ENCODE measurements at regions not wholly inside any gene's neighbourhood (a gene's known extent, or its start where the extent isn't known, plus 50 kb on each side); places are given as distances from the start of the nearest gene placed in this dataset.

GRCh38 chr14:101191721-101192660 lies 288.5 kb upstream of the RTL1 start:
- H3K27ac ChIP-seq: no peak overlapping the region
- TF ChIP-seq ZFX (IDR thresholded peaks at IDR 0.05; ENCODE audit: borderline replicate concordance): no peak

GRCh38 chr14:101192661-101193000 lies 289.1 kb upstream of the RTL1 start:
- TF ChIP-seq ZFX (IDR thresholded peaks at IDR 0.05; ENCODE audit: borderline replicate concordance): no peak
- TF ChIP-seq, protein P1, sequence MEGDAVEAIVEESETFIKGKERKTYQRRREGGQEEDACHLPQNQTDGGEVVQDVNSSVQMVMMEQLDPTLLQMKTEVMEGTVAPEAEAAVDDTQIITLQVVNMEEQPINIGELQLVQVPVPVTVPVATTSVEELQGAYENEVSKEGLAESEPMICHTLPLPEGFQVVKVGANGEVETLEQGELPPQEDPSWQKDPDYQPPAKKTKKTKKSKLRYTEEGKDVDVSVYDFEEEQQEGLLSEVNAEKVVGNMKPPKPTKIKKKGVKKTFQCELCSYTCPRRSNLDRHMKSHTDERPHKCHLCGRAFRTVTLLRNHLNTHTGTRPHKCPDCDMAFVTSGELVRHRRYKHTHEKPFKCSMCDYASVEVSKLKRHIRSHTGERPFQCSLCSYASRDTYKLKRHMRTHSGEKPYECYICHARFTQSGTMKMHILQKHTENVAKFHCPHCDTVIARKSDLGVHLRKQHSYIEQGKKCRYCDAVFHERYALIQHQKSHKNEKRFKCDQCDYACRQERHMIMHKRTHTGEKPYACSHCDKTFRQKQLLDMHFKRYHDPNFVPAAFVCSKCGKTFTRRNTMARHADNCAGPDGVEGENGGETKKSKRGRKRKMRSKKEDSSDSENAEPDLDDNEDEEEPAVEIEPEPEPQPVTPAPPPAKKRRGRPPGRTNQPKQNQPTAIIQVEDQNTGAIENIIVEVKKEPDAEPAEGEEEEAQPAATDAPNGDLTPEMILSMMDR (IDR thresholded peaks at IDR 0.05): no peak
- H3K27ac ChIP-seq: no peak overlapping the region

DNA sequence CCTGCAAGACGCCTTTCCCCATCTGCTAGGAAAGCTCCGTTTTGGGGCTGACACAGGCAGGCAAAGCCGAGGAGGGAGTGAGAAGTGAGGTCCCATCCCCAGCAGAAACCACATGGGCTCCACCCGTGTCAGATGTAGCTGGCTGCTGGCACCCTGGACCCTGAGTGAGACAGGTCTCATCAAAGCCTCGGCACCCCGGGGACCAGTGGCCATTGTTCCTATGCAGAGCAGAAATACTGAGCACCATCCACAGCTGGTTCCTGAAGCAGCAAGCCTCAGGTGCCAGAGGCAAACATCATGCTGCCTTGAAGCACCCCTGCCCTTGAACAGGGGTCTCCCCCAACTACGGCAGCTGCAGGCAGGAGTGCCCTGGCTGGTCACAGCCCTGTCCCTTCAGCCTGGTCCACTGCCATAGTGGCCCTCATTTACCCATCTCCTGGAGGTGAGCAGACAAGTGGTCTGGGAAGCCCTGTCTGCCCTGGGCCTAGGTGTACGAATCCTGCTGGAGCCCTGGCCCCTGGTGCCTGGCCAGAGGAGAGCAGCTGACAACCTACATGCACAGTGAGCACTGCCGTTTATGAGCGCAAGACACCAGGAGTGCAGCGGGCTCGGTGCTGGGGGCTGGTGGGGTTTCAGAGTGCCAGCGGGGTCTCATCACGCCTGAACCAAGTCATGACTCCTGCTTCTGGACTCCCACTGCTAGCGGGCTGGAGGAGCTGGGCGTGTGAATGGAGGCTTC lies 289.8 kb upstream of the RTL1 start:
- H3K27ac ChIP-seq: no peak overlapping the region
- TF ChIP-seq, protein P1 (IDR thresholded peaks at IDR 0.05): no peak
- TF ChIP-seq ZFX (IDR thresholded peaks at IDR 0.05; ENCODE audit: borderline replicate concordance): no peak

GRCh38 chr14:101193845-101194372 lies 290.4 kb upstream of the RTL1 start:
- no peak overlapping the region for H3K27ac ChIP-seq
- TF ChIP-seq, protein P1 (IDR thresholded peaks at IDR 0.05): no peak

GRCh38 chr14:101194373-101195308 lies 291.1 kb upstream of the RTL1 start:
- no peak overlapping the region for H3K27ac ChIP-seq
- TF ChIP-seq, protein P1 (IDR thresholded peaks at IDR 0.05): no peak
- no peak for TF ChIP-seq ZFX (IDR thresholded peaks at IDR 0.05; ENCODE audit: borderline replicate concordance)

GRCh38 chr14:101195309-101195901 lies 291.9 kb upstream of the RTL1 start:
- H3K27ac ChIP-seq: no peak overlapping the region
- TF ChIP-seq, protein P1 (IDR thresholded peaks at IDR 0.05): no peak
- TF ChIP-seq ZFX (IDR thresholded peaks at IDR 0.05; ENCODE audit: borderline replicate concordance): no peak

Data from 22Rv1 (cell line).